Neural progenitor cell (in vitro differentiated cells): ENCODE measurements at regions not wholly inside any gene's neighbourhood (a gene's known extent, or its start where the extent isn't known, plus 50 kb on each side); places are given as distances from the start of the nearest gene placed in this dataset.

ENCODE experiments used
- CTCF ChIP-seq: fragments of 200-600 bp; sonication (generic); IDR thresholded peaks from 2 replicates; pipeline ENCODE4 v1.5.1; 2017; ENCODE audit warnings: antibody characterized with exemption, mild to moderate bottlenecking
- EZH2 ChIP-seq: fragments of 200-600 bp; sonication (generic); IDR thresholded peaks from 2 replicates; pipeline ENCODE4 v1.6.1; 2017; ENCODE audit warnings: antibody characterized with exemption, mild to moderate bottlenecking, moderate library complexity
- EZH2phosphoT487 ChIP-seq: fragments of 200-600 bp; sonication (generic); IDR thresholded peaks from 2 replicates; pipeline ENCODE4 v1.6.1; 2017; ENCODE audit warnings: antibody characterized with exemption

- TF ChIP-seq CTCF (no peak), EZH2 (no peak), EZH2phosphoT487 (no peak)
These were observed 142.7 kb downstream of the FOXD2 start for GRCh38 chr1:47580451-47580995.
